Transverse colon (tissue), 4 donors: ENCODE measurements at regions not wholly inside any gene's neighbourhood (a gene's known extent, or its start where the extent isn't known, plus 50 kb on each side); places are given as distances from the start of the nearest gene placed in this dataset.

Source experiments
- DNase-seq: peaks from one replicate; pipeline ENCODE4 v3.0.0-alpha.2; 2019
- H3K27ac ChIP-seq, 4 donors: fragments of 200-600 bp; sonication (generic); 2 replicates each; pipeline ENCODE4 v1.5.1; 2016 to 2018; ENCODE audit warnings: inconsistent platforms in 4 of 4
- H3K27me3 ChIP-seq: fragments of 200-600 bp; sonication (generic); 2 replicates; pipeline ENCODE4 v1.5.1; 2017; ENCODE audit warnings: inconsistent platforms
- H3K36me3 ChIP-seq, 4 donors: fragments of 200-600 bp; sonication (generic); 2 replicates each; pipeline ENCODE4 v1.5.1; 2017 to 2019; ENCODE audit warnings: inconsistent platforms in 4 of 4
- H3K4me1 ChIP-seq, 4 donors: fragments of 200-600 bp; sonication (generic); 2 replicates each; pipeline ENCODE4 v1.5.1; 2017 to 2020; ENCODE audit warnings: inconsistent platforms in 4 of 4
- H3K4me3 ChIP-seq, 4 donors: fragments of 200-600 bp; sonication (generic); 1 replicate in 1 of 4; 2 replicates in 3 of 4; pipeline versions ENCODE4 v1.5.1 to v1.6.1; 2017 to 2019; ENCODE audit warnings: inconsistent platforms in 4 of 4
- H3K9me3 ChIP-seq, 2 donors: fragments of 200-600 bp; sonication (generic); 2 replicates each; pipeline ENCODE4 v1.5.1; 2017 to 2019; ENCODE audit warnings: inconsistent platforms in 2 of 2
- CTCF ChIP-seq, 5 experiments: fragments of 200-600 bp in 3 of 5; fragments of 450-650 bp in 2 of 5; sonication (generic) in 3 of 5; IDR thresholded peaks; 1 replicate in 2 of 5; 2 replicates in 3 of 5; pipeline ENCODE4 v1.5.1; 2016 to 2017; ENCODE audit warnings: antibody characterized with exemption in 5 of 5, inconsistent platforms in 3 of 5, mild to moderate bottlenecking in 2 of 5, moderate library complexity in 1 of 5
- EP300 ChIP-seq: sonication (generic); formaldehyde crosslinking; IDR thresholded peaks from one replicate; pipeline ENCODE4 v1.6.1; 2017; ENCODE audit warnings: antibody characterized with exemption, low read depth
- POLR2A ChIP-seq: fragments of 450-650 bp; IDR thresholded peaks from one replicate; pipeline ENCODE4 v1.6.1; 2016; ENCODE audit warnings: antibody characterized with exemption, mild to moderate bottlenecking, moderate library complexity
- POLR2AphosphoS5 ChIP-seq, 3 donors: sonication (generic); formaldehyde crosslinking; IDR thresholded peaks; one replicate each; pipeline ENCODE4 v1.6.1; 2016; ENCODE audit warnings: antibody characterized with exemption in 3 of 3
- WGBS, 2 donors: methylation state at CpG; one replicate each; pipeline ENCODE4 v1.1.5; 2018; ENCODE audit warnings: low coverage in 1 of 2; 5-methylcytosine and 5-hydroxymethylcytosine counted together
- in situ Hi-C, 4 donors: fragments of 200-750 bp; cut with MboI; loops; one replicate each; pipeline versions ENCODE4 v1.15.0 to v1.15.1; 2017; ENCODE audit warnings: low sequenced_read_pairs in 3 of 4, low pct_ligation_motif_present in 1 of 4, low pct_unique_long_range_greater_than_20kb in 1 of 4
- intact Hi-C: fragments of 100-400 bp; cut with DNase I; formaldehyde crosslinking; loops from one replicate; pipeline ENCODE4 v1.15.1; 2023; ENCODE audit warnings: low total_unique reads

- no peaks in the 10 kb centered on the region for H3K36me3 ChIP-seq
- no peaks in the 10 kb centered on the region for H3K9me3 ChIP-seq
- no peak overlapping the region for H3K4me3 ChIP-seq
- 80% methylated on average over 4 of the region's 4 CpGs; no CpG with 5 or more reads in 1 of the 2 donors for WGBS, 2 donors
- H3K4me1 ChIP-seq: no peaks in the 10 kb centered on the region
- intact Hi-C loops (no loop called here), in situ Hi-C loops (no loop called here)
- no peaks in the 10 kb centered on the region for H3K27me3 ChIP-seq
- no peak for TF ChIP-seq POLR2A
- TF ChIP-seq CTCF (IDR thresholded peaks at IDR 0.05): no peak
- TF ChIP-seq POLR2AphosphoS5 (IDR thresholded peaks at IDR 0.05): no peak
- TF ChIP-seq EP300: no peak
- no peak for DNase-seq
- H3K27ac ChIP-seq: peak overlapping the region in 2 of 4 donors; percentile 19 to 23
Measured at GRCh38 chr13:40205771-40206240, 460.6 kb downstream of the FOXO1 start.

- no peak for DNase-seq
- TF ChIP-seq POLR2A (peak; percentile 25), POLR2AphosphoS5 (IDR thresholded peaks at IDR 0.05) (peak in 1 of 3 donors; percentile 7), CTCF (IDR thresholded peaks at IDR 0.05) (no peak)
- Histone ChIP-seq H3K36me3 (no peaks in the 10 kb centered on the region), H3K27ac (peak overlapping the region in 2 of 4 donors; percentile 19 to 23), H3K9me3 (no peaks in the 10 kb centered on the region), H3K4me3 (no peak overlapping the region), H3K4me1 (no peaks in the 10 kb centered on the region), H3K27me3 (no peaks in the 10 kb centered on the region)
- in situ Hi-C loops: no loop called here
- intact Hi-C loops: no loop called here
- WGBS, 2 donors: 52 to 76% methylated on average over 2 to 6 of the region's 6 CpGs
Measured at GRCh38 chr13:40206241-40207000, 460.0 kb downstream of the FOXO1 start.

- in situ Hi-C loops (no loop called here), intact Hi-C loops (no loop called here)
- no peaks in the 10 kb centered on the region for H3K36me3 ChIP-seq
- no peak overlapping the region for H3K4me3 ChIP-seq
- no peak for DNase-seq
- WGBS, 2 donors: 73 to 77% methylated on average over 4 to 6 of the region's 6 CpGs
- no peaks in the 10 kb centered on the region for H3K27me3 ChIP-seq
- peak overlapping the region in 1 of 4 donors; percentile 31 for H3K27ac ChIP-seq
- TF ChIP-seq EP300 (no peak), POLR2A (no peak), POLR2AphosphoS5 (IDR thresholded peaks at IDR 0.05) (no peak), CTCF (IDR thresholded peaks at IDR 0.05) (no peak)
- no peaks in the 10 kb centered on the region for H3K9me3 ChIP-seq
- H3K4me1 ChIP-seq: no peaks in the 10 kb centered on the region
Measured at GRCh38 chr13:40207001-40207478, 459.4 kb downstream of the FOXO1 start.

- in situ Hi-C loops: no loop called here
- Histone ChIP-seq H3K4me1 (no peaks in the 10 kb centered on the region), H3K27ac (no peak overlapping the region), H3K36me3 (no peaks in the 10 kb centered on the region), H3K9me3 (no peaks in the 10 kb centered on the region), H3K4me3 (no peak overlapping the region), H3K27me3 (no peaks in the 10 kb centered on the region)
- no peak for TF ChIP-seq POLR2A
- TF ChIP-seq CTCF (IDR thresholded peaks at IDR 0.05): no peak
- TF ChIP-seq EP300: no peak
- TF ChIP-seq POLR2AphosphoS5 (IDR thresholded peaks at IDR 0.05): no peak
- 68 to 81% methylated on average over 3 to 4 of the region's 4 CpGs for WGBS, 2 donors
- intact Hi-C loops: no loop called here
- peak; percentile 25 for DNase-seq
Measured at GRCh38 chr13:40208517-40208916, 457.9 kb downstream of the FOXO1 start.
